HCT116 (cell line): ENCODE measurements at regions not wholly inside any gene's neighbourhood (a gene's known extent, or its start where the extent isn't known, plus 50 kb on each side); places are given as distances from the start of the nearest gene placed in this dataset.
A peak's percentile ranks its signal among the peaks of the same experiment; 100 is the strongest.

ENCODE experiments used
- ATAC-seq: fragments of 200-7000 bp; cut with Tn5 transposase; 2 replicates; pipeline ENCODE4 v1.9.1; 2020; ENCODE audit warnings: mild to moderate bottlenecking, moderate library complexity
- BruUV-seq: library from RNA; stranded (reverse); fragments of 400-500 nt; replicated peaks from 2 replicates; lab custom pipeline; 2021; lab: Mats Ljungman, UMichigan
- CTCF ChIA-PET: fragments of 300-600 bp; sonication (Branson Sonifier 250); formaldehyde crosslinking; loops from one replicate; lab custom pipeline; 2021; ENCODE audit warnings: antibody characterized with exemption; lab: Charles Lee
- POLR2A ChIA-PET: fragments of 300-600, 350-600 bp; sonication (Branson Sonifier 250); formaldehyde crosslinking; loops from one replicate; lab custom pipeline; 2021; ENCODE audit warnings: antibody characterized with exemption; lab: Charles Lee
- RAD21 ChIA-PET, 2 experiments: fragments of 300-600 bp; sonication (Branson Sonifier 250); formaldehyde crosslinking; loops; one replicate each; lab custom pipeline; 2023; ENCODE audit warnings: low total read pairs in 2 of 2; ENCODE audit not compliant: uncharacterized antibody in 2 of 2, unreplicated experiment in 2 of 2, low non-redundant PET in 1 of 2; lab: Charles Lee
- DNase-seq: peaks from one replicate; pipeline ENCODE4 v3.0.0-alpha.2; 2010; ENCODE audit warnings: low read depth, low spot score
- H2AFZ ChIP-seq: fragments of 200-600 bp; shearing (Covaris generic), sonication (generic); 2 replicates; pipeline ENCODE4 v1.6.1; 2017; ENCODE audit warnings: low read depth, mixed run types, mixed read lengths, antibody characterized with exemption, low read length; ENCODE audit not compliant: poor library complexity, severe bottlenecking
- H3K27ac ChIP-seq: 2 replicates; pipeline ENCODE4 v1.5.1; 2012; ENCODE audit warnings: low read depth, low read length
- H3K27me3 ChIP-seq: fragments of 200-600 bp; sonication (generic); 2 replicates; pipeline ENCODE4 v1.6.1; 2016; ENCODE audit warnings: mixed run types, low read length, mixed read lengths; ENCODE audit not compliant: insufficient read depth
- H3K36me3 ChIP-seq, 2 experiments: fragments of 200-500 bp in 1 of 2; fragments of 200-600 bp in 1 of 2; sonication (Bioruptor generic) in 1 of 2; sonication (generic) in 1 of 2; 2 replicates each; pipeline versions ENCODE4 v1.5.1 to v1.6.1; 2014 to 2016; ENCODE audit warnings: low read length in 2 of 2, inconsistent platforms in 1 of 2, mixed read lengths in 1 of 2, mixed run types in 1 of 2; ENCODE audit not compliant: insufficient read depth in 2 of 2, control insufficient read depth in 1 of 2
- H3K4me1 ChIP-seq, 2 experiments: fragments of 200-600 bp in 1 of 2; sonication (generic) in 1 of 2; 2 replicates each; pipeline versions ENCODE4 v1.5.1 to v1.6.1; 2012 to 2017; ENCODE audit warnings: low read length in 2 of 2, inconsistent platforms in 1 of 2, mild to moderate bottlenecking in 1 of 2, mixed read lengths in 1 of 2, mixed run types in 1 of 2, moderate library complexity in 1 of 2; ENCODE audit not compliant: insufficient read depth in 2 of 2, control insufficient read depth in 1 of 2
- H3K4me2 ChIP-seq: fragments of 200-600 bp; sonication (generic); 2 replicates; pipeline ENCODE4 v1.6.1; 2017; ENCODE audit warnings: mixed run types, low read length, mixed read lengths
- H3K4me3 ChIP-seq, 2 experiments: fragments of 200-600 bp in 1 of 2; sonication (generic) in 1 of 2; replicated peaks in 1 of 2; 2 replicates each; pipeline ENCODE4 v1.5.1; 2011 to 2016; ENCODE audit warnings: low read length in 2 of 2, control low read depth in 1 of 2, low read depth in 1 of 2, mild to moderate bottlenecking in 1 of 2, mixed read lengths in 1 of 2, mixed run types in 1 of 2
- H3K79me2 ChIP-seq: fragments of 200-600 bp; sonication (generic); 2 replicates; pipeline ENCODE4 v1.6.1; 2017; ENCODE audit warnings: mild to moderate bottlenecking, mixed run types, low read length, moderate library complexity, mixed read lengths; ENCODE audit not compliant: insufficient read depth
- H3K9ac ChIP-seq: fragments of 200-600 bp; sonication (generic); 2 replicates; pipeline ENCODE4 v1.6.1; 2016; ENCODE audit warnings: low read length, mixed read lengths
- H3K9me2 ChIP-seq: fragments of 200-600 bp; sonication (generic), shearing (Covaris generic); 2 replicates; pipeline ENCODE4 v1.6.1; 2017; ENCODE audit warnings: mixed run types, mild to moderate bottlenecking, moderate library complexity; ENCODE audit not compliant: insufficient read depth
- H3K9me3 ChIP-seq, 2 experiments: fragments of 200-500 bp in 1 of 2; fragments of 200-600 bp in 1 of 2; sonication (Bioruptor generic) in 1 of 2; sonication (generic) in 1 of 2; 2 replicates each; pipeline ENCODE4 v1.6.1; 2014 to 2017; ENCODE audit warnings: low read length in 2 of 2, mixed read lengths in 2 of 2, inconsistent platforms in 1 of 2, low read depth in 1 of 2, mild to moderate bottlenecking in 1 of 2, mixed run types in 1 of 2, moderate library complexity in 1 of 2; ENCODE audit not compliant: control insufficient read depth in 1 of 2, insufficient read depth in 1 of 2
- H4K20me1 ChIP-seq: fragments of 200-600 bp; sonication (generic), shearing (Covaris generic); 2 replicates; pipeline ENCODE4 v1.6.1; 2017; ENCODE audit warnings: mixed run types, mild to moderate bottlenecking, moderate library complexity; ENCODE audit not compliant: insufficient read depth
- ATF3 ChIP-seq: IDR thresholded peaks from 2 replicates; pipeline ENCODE4 v1.6.1; 2012
- CEBPB ChIP-seq: IDR thresholded peaks from 2 replicates; pipeline ENCODE4 v1.6.1; 2012; ENCODE audit warnings: low read depth
- FOSL1 ChIP-seq: IDR thresholded peaks from 2 replicates; pipeline ENCODE4 v1.6.1; 2012; ENCODE audit warnings: low read depth
- POLR2AphosphoS5 ChIP-seq: IDR thresholded peaks from 2 replicates; pipeline ENCODE4 v1.6.1; 2011; ENCODE audit warnings: mild to moderate bottlenecking, low read depth, low read length, moderate library complexity
- SIN3A ChIP-seq: IDR thresholded peaks from 2 replicates; pipeline ENCODE4 v1.6.1; 2012; ENCODE audit warnings: low read depth
- TCF7L2 ChIP-seq: IDR thresholded peaks from 2 replicates; pipeline ENCODE4 v1.7.0; 2011; ENCODE audit warnings: borderline replicate concordance, inconsistent platforms; ENCODE audit not compliant: insufficient read depth, insufficient read length; ENCODE audit errors: extremely low read depth
- ZFX ChIP-seq: fragments of 450-650 bp; IDR thresholded peaks from 2 replicates; pipeline ENCODE4 v1.6.1; 2017
- ZNF274 ChIP-seq: fragments of 200-500 bp; sonication (Bioruptor generic); IDR thresholded peaks from 2 replicates; pipeline ENCODE4 v1.6.1; 2014; ENCODE audit warnings: mild to moderate bottlenecking, low read depth, low read length, inconsistent platforms
- intact Hi-C: fragments of 100-400 bp; cut with micrococcal nuclease; formaldehyde crosslinking; loops from 2 replicates; pipeline ENCODE4 v1.10.0; 2022
- TF ChIP-seq, protein P1 (sequence below): IDR thresholded peaks from 2 replicates; pipeline ENCODE4 v1.6.1; 2012; ENCODE audit warnings: low read depth
- TF ChIP-seq, protein P2 (sequence below): IDR thresholded peaks from 2 replicates; pipeline ENCODE4 v1.6.1; 2012

DNA sequence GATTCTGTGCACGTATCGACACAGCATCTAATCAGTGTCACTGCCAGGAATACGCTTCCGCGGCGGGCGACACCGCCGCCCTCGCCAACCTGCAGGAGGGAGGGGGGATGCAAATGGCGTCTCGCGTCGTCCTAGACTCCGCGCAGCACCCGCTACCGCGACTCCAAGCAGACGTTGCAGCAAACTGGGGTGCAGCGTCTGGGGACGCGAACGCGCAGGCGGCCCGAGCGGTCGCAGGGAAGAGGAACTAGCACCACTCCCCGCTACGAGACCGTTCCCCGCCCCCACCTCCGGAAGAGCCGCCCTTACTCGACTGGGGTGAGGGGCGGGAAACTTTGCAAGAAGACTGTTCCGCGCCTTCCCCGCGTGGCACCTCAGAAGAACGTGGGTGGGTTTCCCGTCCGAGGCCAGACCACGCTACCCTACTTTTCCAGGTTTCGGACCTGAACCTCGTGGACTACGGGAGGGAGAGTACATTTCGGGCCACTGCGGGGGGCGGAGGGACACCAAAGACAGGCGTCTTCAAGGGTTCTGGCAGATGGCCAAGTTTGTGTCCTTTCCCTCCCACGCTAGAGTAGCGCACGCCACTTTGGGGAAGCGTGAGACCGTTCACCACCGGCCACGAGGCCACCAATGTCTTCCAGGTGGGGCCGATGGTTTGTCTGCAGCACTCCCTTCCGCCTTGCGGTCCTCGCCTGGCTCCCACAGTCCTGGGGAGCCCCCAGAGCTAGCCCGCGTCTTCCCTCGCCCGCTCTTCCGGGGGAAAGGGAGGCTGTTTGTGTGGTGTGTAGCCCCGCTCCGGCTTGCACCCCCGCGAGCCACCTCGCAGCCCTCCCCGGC, 78.0 kb upstream of the BCOR start (continued):
- TF ChIP-seq, protein P1, sequence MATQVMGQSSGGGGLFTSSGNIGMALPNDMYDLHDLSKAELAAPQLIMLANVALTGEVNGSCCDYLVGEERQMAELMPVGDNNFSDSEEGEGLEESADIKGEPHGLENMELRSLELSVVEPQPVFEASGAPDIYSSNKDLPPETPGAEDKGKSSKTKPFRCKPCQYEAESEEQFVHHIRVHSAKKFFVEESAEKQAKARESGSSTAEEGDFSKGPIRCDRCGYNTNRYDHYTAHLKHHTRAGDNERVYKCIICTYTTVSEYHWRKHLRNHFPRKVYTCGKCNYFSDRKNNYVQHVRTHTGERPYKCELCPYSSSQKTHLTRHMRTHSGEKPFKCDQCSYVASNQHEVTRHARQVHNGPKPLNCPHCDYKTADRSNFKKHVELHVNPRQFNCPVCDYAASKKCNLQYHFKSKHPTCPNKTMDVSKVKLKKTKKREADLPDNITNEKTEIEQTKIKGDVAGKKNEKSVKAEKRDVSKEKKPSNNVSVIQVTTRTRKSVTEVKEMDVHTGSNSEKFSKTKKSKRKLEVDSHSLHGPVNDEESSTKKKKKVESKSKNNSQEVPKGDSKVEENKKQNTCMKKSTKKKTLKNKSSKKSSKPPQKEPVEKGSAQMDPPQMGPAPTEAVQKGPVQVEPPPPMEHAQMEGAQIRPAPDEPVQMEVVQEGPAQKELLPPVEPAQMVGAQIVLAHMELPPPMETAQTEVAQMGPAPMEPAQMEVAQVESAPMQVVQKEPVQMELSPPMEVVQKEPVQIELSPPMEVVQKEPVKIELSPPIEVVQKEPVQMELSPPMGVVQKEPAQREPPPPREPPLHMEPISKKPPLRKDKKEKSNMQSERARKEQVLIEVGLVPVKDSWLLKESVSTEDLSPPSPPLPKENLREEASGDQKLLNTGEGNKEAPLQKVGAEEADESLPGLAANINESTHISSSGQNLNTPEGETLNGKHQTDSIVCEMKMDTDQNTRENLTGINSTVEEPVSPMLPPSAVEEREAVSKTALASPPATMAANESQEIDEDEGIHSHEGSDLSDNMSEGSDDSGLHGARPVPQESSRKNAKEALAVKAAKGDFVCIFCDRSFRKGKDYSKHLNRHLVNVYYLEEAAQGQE = no peak
- TF ChIP-seq ATF3 (no peak), CEBPB (no peak), ZNF274 (no peak), TCF7L2 (peak; percentile 50), FOSL1 (no peak), SIN3A (no peak)
- TF ChIP-seq, protein P2, sequence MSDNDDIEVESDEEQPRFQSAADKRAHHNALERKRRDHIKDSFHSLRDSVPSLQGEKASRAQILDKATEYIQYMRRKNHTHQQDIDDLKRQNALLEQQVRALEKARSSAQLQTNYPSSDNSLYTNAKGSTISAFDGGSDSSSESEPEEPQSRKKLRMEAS = no peak

- no peak for DNase-seq
- Histone ChIP-seq H3K9ac (peak overlapping the region; percentile 83), H3K4me1 (peaks cover 26 to 68% of the 10 kb centered on the region in 2 experiments), H3K4me2 (peak overlapping the region; percentile 86), H3K9me2 (no peaks in the 10 kb centered on the region), H3K36me3 (no peaks in the 10 kb centered on the region), H3K79me2 (peaks cover 24% of the 10 kb centered on the region), H2AFZ (no peak overlapping the region), H3K4me3 (peak overlapping the region; percentile 48 to 60), H3K27ac (peak overlapping the region; percentile 98), H4K20me1 (no peaks in the 10 kb centered on the region), H3K9me3 (no peaks in the 10 kb centered on the region), H3K27me3 (no peaks in the 10 kb centered on the region)
- TF ChIP-seq POLR2AphosphoS5 (0 out of 2 replicates have a peak, but pooled peaks have one; percentile 15), ZFX (peak; percentile 35; the same call in 1 of the 2 replicates), SIN3A (no peak)
- no TSS peak for BruUV-seq
- POLR2A ChIA-PET = no interaction called here
- CTCF ChIA-PET = no interaction called here
- ATAC-seq = no peak
- RAD21 ChIA-PET = no interaction called here
- intact Hi-C loops = loop anchor here (5.0 to 10.0 kb wide), 3 partner anchors 90 to 1370 kb away; partner anchors contain the start of gene MID1IP1
These were observed 77.2 kb upstream of the BCOR start for GRCh38 chrX:40174854-40175510.
